Neuronal stem cell (in vitro differentiated cells): ENCODE measurements at regions not wholly inside any gene's neighbourhood (a gene's known extent, or its start where the extent isn't known, plus 50 kb on each side); places are given as distances from the start of the nearest gene placed in this dataset.
"Not testable (repeated sequence)": the region's sequence is repeated elsewhere in the genome, so short reads cannot be mapped to it uniquely, and the experiment has no call there.

ENCODE experiments used
- DNase-seq: peaks from one replicate; pipeline ENCODE4 v3.0.0-alpha.2; 2013; ENCODE audit warnings: low spot score
- H2AFZ ChIP-seq: one replicate; pipeline ENCODE4 v1.6.1; 2013; ENCODE audit warnings: mild to moderate bottlenecking, low read length, inconsistent platforms
- H2AK5ac ChIP-seq: 2 replicates; pipeline ENCODE4 v1.6.1; 2013; ENCODE audit warnings: low read depth, mild to moderate bottlenecking, inconsistent platforms, low read length, moderate library complexity, mixed read lengths
- H2BK120ac ChIP-seq: 2 replicates; pipeline ENCODE4 v1.6.1; 2013; ENCODE audit warnings: low read depth, mild to moderate bottlenecking, inconsistent platforms, low read length, moderate library complexity, mixed read lengths
- H2BK12ac ChIP-seq: one replicate; pipeline ENCODE4 v1.6.1; 2013; ENCODE audit warnings: low read length, inconsistent platforms
- H2BK15ac ChIP-seq: 2 replicates; pipeline ENCODE4 v1.6.1; 2013; ENCODE audit warnings: mild to moderate bottlenecking, low read length, inconsistent platforms, mixed read lengths
- H2BK5ac ChIP-seq: one replicate; pipeline ENCODE4 v1.6.1; 2013; ENCODE audit warnings: inconsistent platforms, mild to moderate bottlenecking, low read length, moderate library complexity
- H3K14ac ChIP-seq: one replicate; pipeline ENCODE4 v1.6.1; 2013; ENCODE audit warnings: low read length, inconsistent platforms
- H3K18ac ChIP-seq: 2 replicates; pipeline ENCODE4 v1.6.1; 2013; ENCODE audit warnings: low read length, inconsistent platforms
- H3K23ac ChIP-seq: 2 replicates; pipeline ENCODE4 v1.6.1; 2013; ENCODE audit warnings: low read depth, mild to moderate bottlenecking, mixed read lengths, low read length, inconsistent platforms; ENCODE audit not compliant: poor library complexity
- H3K27ac ChIP-seq: replicated peaks from 3 replicates; pipeline ENCODE4 v1.5.1; 2013; ENCODE audit warnings: low read length, inconsistent platforms
- H3K27me3 ChIP-seq, 3 experiments: 2 replicates each; pipeline ENCODE4 v1.6.1; 2013; ENCODE audit warnings: low read length in 3 of 3, mild to moderate bottlenecking in 2 of 3, inconsistent platforms in 1 of 3, low read depth in 1 of 3, mixed read lengths in 1 of 3, moderate library complexity in 1 of 3; ENCODE audit not compliant: control insufficient read depth in 3 of 3, insufficient read depth in 3 of 3
- H3K36me3 ChIP-seq, 2 donors: replicated peaks in 1 of 2; 2 replicates each; pipeline ENCODE4 v1.6.1; 2013; ENCODE audit warnings: low read length in 2 of 2; ENCODE audit not compliant: control insufficient read depth in 2 of 2, insufficient read depth in 2 of 2
- H3K4ac ChIP-seq: 2 replicates; pipeline ENCODE4 v1.6.1; 2013; ENCODE audit warnings: inconsistent platforms, mild to moderate bottlenecking, low read length, moderate library complexity
- H3K4me1 ChIP-seq, 2 donors: 1 replicate in 1 of 2; 2 replicates in 1 of 2; pipeline ENCODE4 v1.6.1; 2013; ENCODE audit warnings: low read length in 2 of 2, low read depth in 1 of 2; ENCODE audit not compliant: control insufficient read depth in 2 of 2, insufficient read depth in 1 of 2
- H3K4me2 ChIP-seq: one replicate; pipeline ENCODE4 v1.6.1; 2013; ENCODE audit warnings: mild to moderate bottlenecking, low read length, inconsistent platforms; ENCODE audit not compliant: insufficient read depth, poor library complexity, severe bottlenecking
- H3K4me3 ChIP-seq, 2 donors: 2 replicates each; pipeline ENCODE4 v1.5.1; 2013; ENCODE audit warnings: low read length in 2 of 2, mild to moderate bottlenecking in 2 of 2, inconsistent platforms in 1 of 2, moderate library complexity in 1 of 2
- H3K79me1 ChIP-seq: one replicate; pipeline ENCODE4 v1.6.1; 2013; ENCODE audit warnings: low read depth, mild to moderate bottlenecking, inconsistent platforms, low read length, moderate library complexity
- H3K9ac ChIP-seq: one replicate; pipeline ENCODE4 v1.6.1; 2013; ENCODE audit warnings: mild to moderate bottlenecking, low read depth, low read length, inconsistent platforms; ENCODE audit not compliant: poor library complexity
- H3K9me3 ChIP-seq, 2 donors: replicated peaks in 1 of 2; 2 replicates each; pipeline versions ENCODE3 to v1.6.1; 2013; ENCODE audit warnings: low read length in 2 of 2, mild to moderate bottlenecking in 2 of 2, inconsistent platforms in 1 of 2, low read depth in 1 of 2, mixed read lengths in 1 of 2, moderate library complexity in 1 of 2; ENCODE audit not compliant: control insufficient read depth in 2 of 2, insufficient read depth in 1 of 2
- H4K8ac ChIP-seq: one replicate; pipeline ENCODE4 v1.6.1; 2013; ENCODE audit warnings: low read depth, mild to moderate bottlenecking, inconsistent platforms, low read length, moderate library complexity
- H4K91ac ChIP-seq: one replicate; pipeline ENCODE4 v1.6.1; 2013; ENCODE audit warnings: low read length, low read depth, mild to moderate bottlenecking, inconsistent platforms; ENCODE audit not compliant: poor library complexity
- WGBS, 2 donors: extraction: QIAGEN DNeasy Blood & Tissue Kit; methylation state at CpG; one replicate each; pipeline ENCODE4 v1.1.7; 2013; ENCODE audit warnings: missing lambda C conversion rate in 2 of 2, mixed read lengths in 1 of 2; ENCODE audit not compliant: insufficient read length in 2 of 2, insufficient replicate concordance in 1 of 2; ENCODE audit errors: extremely low coverage in 2 of 2; 5-methylcytosine and 5-hydroxymethylcytosine counted together

- not testable (repeated sequence) for H3K4ac ChIP-seq, H2AK5ac ChIP-seq
- peaks cover 0 to 15% (median 0%) of the 10 kb centered on the region in 3 experiments for H3K27me3 ChIP-seq
Measured at GRCh38 chr20:57812632-57813031, 102.8 kb upstream of the PMEPA1 start.

GRCh38 chr20:57811374-57812020 lies 101.7 kb upstream of the PMEPA1 start:
- WGBS, 2 donors: no CpG with 5 or more reads among the region's 9 CpGs
- no peak overlapping the region for H3K4me2 ChIP-seq
- H3K23ac ChIP-seq: no peak overlapping the region
- H4K8ac ChIP-seq: no peak overlapping the region
- no peak overlapping the region for H2BK5ac ChIP-seq
- H3K14ac ChIP-seq: no peak overlapping the region
- peak; percentile 5 for DNase-seq
- H3K18ac ChIP-seq: peak overlapping the region; percentile 73
- peak overlapping the region; percentile 49 for H2AFZ ChIP-seq
- H3K36me3 ChIP-seq: no peaks in the 10 kb centered on the region
- no peak overlapping the region for H4K91ac ChIP-seq
- H3K79me1 ChIP-seq: peaks cover 2% of the 10 kb centered on the region
- H3K27me3 ChIP-seq: peaks cover 0 to 12% (median 0%) of the 10 kb centered on the region in 3 experiments
- no peak overlapping the region for H2BK120ac ChIP-seq
- H3K4me1 ChIP-seq: peaks cover 0 to 13% of the 10 kb centered on the region in 2 donors
- H3K9ac ChIP-seq: no peak overlapping the region
- H3K4me3 ChIP-seq: no peak overlapping the region
- H2BK15ac ChIP-seq: no peak overlapping the region
- no peaks in the 10 kb centered on the region for H3K9me3 ChIP-seq
- H3K4ac ChIP-seq: no peak overlapping the region
- no peak overlapping the region for H2AK5ac ChIP-seq
- H2BK12ac ChIP-seq: no peak overlapping the region
- no peak overlapping the region for H3K27ac ChIP-seq

More at GRCh38 chr20:57812632-57813031, 102.8 kb upstream of the PMEPA1 start:
- H3K18ac ChIP-seq, H2BK5ac ChIP-seq, H4K91ac ChIP-seq, H3K79me1 ChIP-seq, H3K23ac ChIP-seq, H3K36me3 ChIP-seq, H2BK120ac ChIP-seq, H2AFZ ChIP-seq, H3K4me2 ChIP-seq, H3K9ac ChIP-seq, H4K8ac ChIP-seq, H2BK12ac ChIP-seq, H3K14ac ChIP-seq, H3K27ac ChIP-seq, DNase-seq, H2BK15ac ChIP-seq, H3K4me3 ChIP-seq, H3K9me3 ChIP-seq: not testable (repeated sequence)
- peaks cover 0 to 13% of the 10 kb centered on the region in 2 donors for H3K4me1 ChIP-seq
- no CpG with 5 or more reads among the region's 4 CpGs for WGBS, 2 donors

GRCh38 chr20:57810511-57811373 lies 100.9 kb upstream of the PMEPA1 start:
- H3K23ac ChIP-seq: no peak overlapping the region
- peak overlapping the region; percentile 49 for H2AFZ ChIP-seq
- H2AK5ac ChIP-seq: no peak overlapping the region
- no peak overlapping the region for H3K14ac ChIP-seq
- peaks cover 2% of the 10 kb centered on the region for H3K79me1 ChIP-seq
- H2BK12ac ChIP-seq: peak overlapping the region; percentile 17
- H4K8ac ChIP-seq: no peak overlapping the region
- no peak overlapping the region for H3K4ac ChIP-seq
- H3K4me1 ChIP-seq: peaks cover 0 to 13% of the 10 kb centered on the region in 2 donors
- peaks cover 0 to 12% (median 0%) of the 10 kb centered on the region in 3 experiments for H3K27me3 ChIP-seq
- WGBS, 2 donors: no CpG with 5 or more reads among the region's 26 CpGs
- H3K9me3 ChIP-seq: no peaks in the 10 kb centered on the region
- peak; percentile 17 for DNase-seq
- H3K4me3 ChIP-seq: no peak overlapping the region
- peak overlapping the region; percentile 15 for H3K18ac ChIP-seq
- no peak overlapping the region for H3K4me2 ChIP-seq
- H3K9ac ChIP-seq: no peak overlapping the region
- no peaks in the 10 kb centered on the region for H3K36me3 ChIP-seq
- H3K27ac ChIP-seq: no peak overlapping the region
- no peak overlapping the region for H4K91ac ChIP-seq
- H2BK15ac ChIP-seq: no peak overlapping the region
- H2BK120ac ChIP-seq: no peak overlapping the region
- no peak overlapping the region for H2BK5ac ChIP-seq

GRCh38 chr20:57809661-57810172 lies 99.9 kb upstream of the PMEPA1 start:
- H3K4ac ChIP-seq: peak overlapping the region; percentile 7
- peaks cover 2% of the 10 kb centered on the region for H3K79me1 ChIP-seq
- H3K9ac ChIP-seq: no peak overlapping the region
- H3K23ac ChIP-seq: no peak overlapping the region
- no peaks in the 10 kb centered on the region for H3K9me3 ChIP-seq
- peak overlapping the region; percentile 27 for H2AK5ac ChIP-seq
- H4K91ac ChIP-seq: no peak overlapping the region
- no peak overlapping the region for H4K8ac ChIP-seq
- H3K36me3 ChIP-seq: no peaks in the 10 kb centered on the region
- no peak overlapping the region for H2BK12ac ChIP-seq
- peak overlapping the region; percentile 8 for H2BK5ac ChIP-seq
- no CpG with 5 or more reads among the region's 14 CpGs for WGBS, 2 donors
- no peak overlapping the region for H2BK120ac ChIP-seq
- no peak overlapping the region for H3K4me3 ChIP-seq
- H3K18ac ChIP-seq: peak overlapping the region; percentile 77
- H3K27me3 ChIP-seq: peaks cover 0 to 12% (median 0%) of the 10 kb centered on the region in 3 experiments
- no peak overlapping the region for H2AFZ ChIP-seq
- no peak for DNase-seq
- H2BK15ac ChIP-seq: no peak overlapping the region
- H3K14ac ChIP-seq: peak overlapping the region; percentile 72
- H3K4me1 ChIP-seq: peaks cover 0 to 13% of the 10 kb centered on the region in 2 donors
- no peak overlapping the region for H3K27ac ChIP-seq
- H3K4me2 ChIP-seq: no peak overlapping the region
